ENCODE measurements at regions not wholly inside any gene's neighbourhood (a gene's known extent, or its start where the extent isn't known, plus 50 kb on each side); places are given as distances from the start of the nearest gene placed in this dataset.

DNA sequence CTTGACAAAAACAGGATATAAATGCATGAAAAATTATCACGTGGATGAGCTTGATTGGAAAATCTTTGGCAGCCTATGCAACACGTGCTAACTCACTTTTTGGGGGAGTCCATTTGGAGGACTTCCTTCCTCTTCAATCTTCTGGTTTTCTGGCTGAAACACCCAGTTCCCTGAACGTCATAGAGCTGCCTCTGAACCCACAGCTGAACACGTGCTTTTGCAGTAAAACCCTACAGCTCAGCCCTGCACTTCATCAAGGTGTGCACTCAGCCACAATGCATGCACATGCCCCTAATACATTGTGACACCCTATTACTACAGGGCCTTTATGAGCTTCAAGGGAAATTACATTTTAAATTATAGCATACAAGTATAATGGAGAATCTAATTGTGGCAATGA lies 808.7 kb upstream of the AUTS2 start:
- no peak overlapping the region for H3K4me3 ChIP-seq (ENCODE audit: control insufficient read depth in 1 of 7, extremely low read depth in 1 of 7, insufficient read depth in 4 of 7, low read depth in 2 of 7, low read length in 6 of 7)
- no peaks in the 10 kb centered on the region for H3K27me3 ChIP-seq (replicated peaks in 2 of 5; ENCODE audit: control insufficient read depth in 4 of 5, insufficient read depth in 5 of 5, low read length in 4 of 5)
- CTCF ChIA-PET: no interaction called here
- no peaks in the 10 kb centered on the region for H3K36me3 ChIP-seq (ENCODE audit: control insufficient read depth in 4 of 4, insufficient read depth in 4 of 4, low read length in 3 of 4)
- peaks cover 0 to 6% (median 0%) of the 10 kb centered on the region in 5 experiments for H3K9me3 ChIP-seq (ENCODE audit: control extremely low read depth in 1 of 5, control insufficient read depth in 4 of 5, insufficient read depth in 2 of 5, low read depth in 1 of 5, low read length in 4 of 5)
- H3K27ac ChIP-seq (ENCODE audit: insufficient read depth in 1 of 2, low read depth in 1 of 2, low read length in 2 of 2, poor library complexity in 1 of 2, severe bottlenecking in 2 of 2): no peak overlapping the region
- POLR2A ChIA-PET: no interaction called here
- 0% methylated on average over 3 of the region's 4 CpGs for WGBS (ENCODE audit: insufficient coverage)
- no peaks in the 10 kb centered on the region for H3K4me1 ChIP-seq (ENCODE audit: control extremely low read depth in 1 of 4, control insufficient read depth in 4 of 4, insufficient read depth in 4 of 4, low read length in 3 of 4)
- no peak for DNase-seq

DNA sequence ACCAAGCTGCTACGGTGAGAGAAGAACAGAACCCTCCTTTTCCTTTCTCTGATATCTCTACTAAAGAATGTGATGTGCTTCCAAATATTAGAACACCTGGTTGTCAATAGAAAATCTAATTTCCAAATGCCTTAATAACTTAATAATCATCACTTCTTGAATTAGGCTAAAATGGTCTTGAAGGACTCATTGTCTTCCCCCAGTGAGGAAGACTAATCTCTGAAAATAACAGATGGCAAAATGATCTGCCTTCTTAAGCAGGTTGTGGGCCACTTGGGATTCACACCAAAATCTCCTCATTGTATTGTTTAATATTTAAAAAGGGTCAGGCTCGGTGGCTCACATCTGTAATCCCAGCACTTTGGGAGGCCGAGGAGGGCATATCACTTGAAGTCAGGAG lies 805.9 kb upstream of the AUTS2 start:
- ChIA-PET POLR2A (no interaction called here), CTCF (no interaction called here)
- Histone ChIP-seq H3K4me1 (ENCODE audit: control extremely low read depth in 1 of 4, control insufficient read depth in 4 of 4, insufficient read depth in 4 of 4, low read length in 3 of 4) (no peaks in the 10 kb centered on the region), H3K27me3 (replicated peaks in 2 of 5; ENCODE audit: control insufficient read depth in 4 of 5, insufficient read depth in 5 of 5, low read length in 4 of 5) (no peaks in the 10 kb centered on the region), H3K27ac (ENCODE audit: insufficient read depth in 1 of 2, low read depth in 1 of 2, low read length in 2 of 2, poor library complexity in 1 of 2, severe bottlenecking in 2 of 2) (no peak overlapping the region), H3K4me3 (ENCODE audit: control insufficient read depth in 1 of 7, extremely low read depth in 1 of 7, insufficient read depth in 4 of 7, low read depth in 2 of 7, low read length in 6 of 7) (no peak overlapping the region), H3K36me3 (ENCODE audit: control insufficient read depth in 4 of 4, insufficient read depth in 4 of 4, low read length in 3 of 4) (no peaks in the 10 kb centered on the region), H3K9me3 (ENCODE audit: control extremely low read depth in 1 of 5, control insufficient read depth in 4 of 5, insufficient read depth in 2 of 5, low read depth in 1 of 5, low read length in 4 of 5) (peaks cover 0 to 6% (median 0%) of the 10 kb centered on the region in 5 experiments)
- 96% methylated on average over 3 of the region's 3 CpGs for WGBS (ENCODE audit: insufficient coverage)
- DNase-seq: no peak

DNA sequence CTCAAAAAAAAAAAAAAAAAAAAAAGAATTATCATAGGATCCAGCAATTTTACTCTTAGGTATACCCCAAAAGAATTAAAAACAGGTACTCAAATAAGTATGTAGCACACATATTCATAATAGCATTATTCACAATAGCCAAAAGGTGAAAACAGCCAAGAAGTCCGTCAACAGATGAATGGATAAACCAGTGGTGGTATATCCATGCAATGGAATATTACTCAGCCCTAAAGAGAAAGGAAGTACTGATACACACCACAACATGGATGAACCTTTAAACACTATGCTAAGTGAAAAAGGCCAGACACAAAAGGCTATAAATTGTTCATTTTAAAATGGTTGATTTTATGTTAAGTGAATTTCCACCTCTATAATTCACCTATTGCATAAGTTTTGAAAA lies 804.8 kb upstream of the AUTS2 start:
- H3K4me3 ChIP-seq (ENCODE audit: control insufficient read depth in 1 of 7, extremely low read depth in 1 of 7, insufficient read depth in 4 of 7, low read depth in 2 of 7, low read length in 6 of 7): no peak overlapping the region
- no peak overlapping the region for H3K27ac ChIP-seq (ENCODE audit: insufficient read depth in 1 of 2, low read depth in 1 of 2, low read length in 2 of 2, poor library complexity in 1 of 2, severe bottlenecking in 2 of 2)
- POLR2A ChIA-PET: no interaction called here
- H3K27me3 ChIP-seq (replicated peaks in 2 of 5; ENCODE audit: control insufficient read depth in 4 of 5, insufficient read depth in 5 of 5, low read length in 4 of 5): no peaks in the 10 kb centered on the region
- H3K36me3 ChIP-seq (ENCODE audit: control insufficient read depth in 4 of 4, insufficient read depth in 4 of 4, low read length in 3 of 4): no peaks in the 10 kb centered on the region
- H3K4me1 ChIP-seq (ENCODE audit: control extremely low read depth in 1 of 4, control insufficient read depth in 4 of 4, insufficient read depth in 4 of 4, low read length in 3 of 4): no peaks in the 10 kb centered on the region
- peaks cover 0 to 6% (median 0%) of the 10 kb centered on the region in 5 experiments for H3K9me3 ChIP-seq (ENCODE audit: control extremely low read depth in 1 of 5, control insufficient read depth in 4 of 5, insufficient read depth in 2 of 5, low read depth in 1 of 5, low read length in 4 of 5)
- CTCF ChIA-PET: no interaction called here
- DNase-seq: no peak
- no CpG with 5 or more reads among the region's 1 CpG for WGBS (ENCODE audit: insufficient coverage)

- Histone ChIP-seq H3K4me3 (ENCODE audit: control insufficient read depth in 1 of 7, extremely low read depth in 1 of 7, insufficient read depth in 4 of 7, low read depth in 2 of 7, low read length in 6 of 7) (no peak overlapping the region), H3K9me3 (ENCODE audit: control extremely low read depth in 1 of 5, control insufficient read depth in 4 of 5, insufficient read depth in 2 of 5, low read depth in 1 of 5, low read length in 4 of 5) (peaks cover 0 to 3% (median 0%) of the 10 kb centered on the region in 5 experiments), H3K4me1 (ENCODE audit: control extremely low read depth in 1 of 4, control insufficient read depth in 4 of 4, insufficient read depth in 4 of 4, low read length in 3 of 4) (no peaks in the 10 kb centered on the region), H3K36me3 (ENCODE audit: control insufficient read depth in 4 of 4, insufficient read depth in 4 of 4, low read length in 3 of 4) (no peaks in the 10 kb centered on the region), H3K27ac (ENCODE audit: insufficient read depth in 1 of 2, low read depth in 1 of 2, low read length in 2 of 2, poor library complexity in 1 of 2, severe bottlenecking in 2 of 2) (no peak overlapping the region), H3K27me3 (replicated peaks in 2 of 5; ENCODE audit: control insufficient read depth in 4 of 5, insufficient read depth in 5 of 5, low read length in 4 of 5) (no peaks in the 10 kb centered on the region)
- ChIA-PET POLR2A (no interaction called here), CTCF (no interaction called here)
- DNase-seq: no peak
- WGBS (ENCODE audit: insufficient coverage): 79% methylated on average over 4 of the region's 4 CpGs
Observed at GRCh38 chr7:68800316-68800715, 798.0 kb upstream of the AUTS2 start.

DNA sequence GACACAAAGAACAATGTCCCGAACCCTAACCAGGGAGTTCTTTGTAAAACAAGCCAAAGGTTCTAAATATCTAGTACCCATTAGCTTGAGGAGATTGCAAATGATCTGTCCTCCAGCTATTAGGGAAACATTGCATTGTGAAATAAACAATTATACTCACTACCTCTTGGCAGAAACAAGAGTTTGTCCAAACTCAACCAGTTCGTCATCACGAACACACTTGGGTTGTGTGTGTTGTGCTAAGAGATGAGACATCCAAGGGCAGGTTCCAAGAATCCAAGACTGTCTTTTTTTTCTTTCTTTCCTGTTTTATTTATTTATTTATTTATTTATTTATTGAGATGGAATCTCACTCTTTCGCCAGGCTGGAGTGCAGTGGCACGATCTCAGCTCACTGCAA lies 793.1 kb upstream of the AUTS2 start:
- CTCF ChIA-PET: no interaction called here

DNA sequence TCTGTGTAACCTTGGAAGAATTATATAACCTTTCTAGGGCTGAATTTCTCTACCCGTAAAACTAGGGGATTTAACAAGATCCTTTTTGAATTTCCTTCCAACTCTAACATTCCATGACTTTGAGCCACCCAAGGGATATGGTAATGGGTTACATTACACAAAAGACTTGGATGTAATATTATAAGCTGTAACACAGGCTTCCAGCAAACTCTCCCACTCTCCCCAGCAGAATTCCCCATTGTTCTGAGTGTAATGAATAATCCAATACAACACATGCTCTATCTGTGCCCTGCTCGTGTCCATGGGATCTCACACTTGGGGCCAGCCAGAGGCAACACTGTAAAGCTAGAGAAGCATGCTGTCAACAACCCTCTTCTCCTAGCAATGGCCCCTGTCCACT lies 790.6 kb upstream of the AUTS2 start:
- H3K4me3 ChIP-seq (ENCODE audit: control insufficient read depth in 1 of 7, extremely low read depth in 1 of 7, insufficient read depth in 4 of 7, low read depth in 2 of 7, low read length in 6 of 7): no peak overlapping the region
- no peak for DNase-seq
- H3K36me3 ChIP-seq (ENCODE audit: control insufficient read depth in 4 of 4, insufficient read depth in 4 of 4, low read length in 3 of 4): no peaks in the 10 kb centered on the region
- CTCF ChIA-PET: no interaction called here
- WGBS (ENCODE audit: insufficient coverage): 100% methylated on average over 1 of the region's 2 CpGs
- peaks cover 0 to 7% (median 0%) of the 10 kb centered on the region in 5 experiments for H3K9me3 ChIP-seq (ENCODE audit: control extremely low read depth in 1 of 5, control insufficient read depth in 4 of 5, insufficient read depth in 2 of 5, low read depth in 1 of 5, low read length in 4 of 5)
- no peaks in the 10 kb centered on the region for H3K4me1 ChIP-seq (ENCODE audit: control extremely low read depth in 1 of 4, control insufficient read depth in 4 of 4, insufficient read depth in 4 of 4, low read length in 3 of 4)
- H3K27ac ChIP-seq (ENCODE audit: insufficient read depth in 1 of 2, low read depth in 1 of 2, low read length in 2 of 2, poor library complexity in 1 of 2, severe bottlenecking in 2 of 2): no peak overlapping the region
- H3K27me3 ChIP-seq (replicated peaks in 2 of 5; ENCODE audit: control insufficient read depth in 4 of 5, insufficient read depth in 5 of 5, low read length in 4 of 5): no peaks in the 10 kb centered on the region
- POLR2A ChIA-PET: no interaction called here

More for the DNA sequence above, 793.1 kb upstream of the AUTS2 start:
- no peaks in the 10 kb centered on the region for H3K36me3 ChIP-seq (ENCODE audit: control insufficient read depth in 4 of 4, insufficient read depth in 4 of 4, low read length in 3 of 4)
- POLR2A ChIA-PET: no interaction called here
- H3K4me1 ChIP-seq (ENCODE audit: control extremely low read depth in 1 of 4, control insufficient read depth in 4 of 4, insufficient read depth in 4 of 4, low read length in 3 of 4): no peaks in the 10 kb centered on the region
- H3K9me3 ChIP-seq (ENCODE audit: control extremely low read depth in 1 of 5, control insufficient read depth in 4 of 5, insufficient read depth in 2 of 5, low read depth in 1 of 5, low read length in 4 of 5): peaks cover 0 to 7% (median 0%) of the 10 kb centered on the region in 5 experiments
- DNase-seq: no peak
- H3K4me3 ChIP-seq (ENCODE audit: control insufficient read depth in 1 of 7, extremely low read depth in 1 of 7, insufficient read depth in 4 of 7, low read depth in 2 of 7, low read length in 6 of 7): no peak overlapping the region
- WGBS (ENCODE audit: insufficient coverage): 100% methylated on average over 3 of the region's 5 CpGs
- H3K27ac ChIP-seq (ENCODE audit: insufficient read depth in 1 of 2, low read depth in 1 of 2, low read length in 2 of 2, poor library complexity in 1 of 2, severe bottlenecking in 2 of 2): no peak overlapping the region
- H3K27me3 ChIP-seq (replicated peaks in 2 of 5; ENCODE audit: control insufficient read depth in 4 of 5, insufficient read depth in 5 of 5, low read length in 4 of 5): no peaks in the 10 kb centered on the region

- Histone ChIP-seq H3K27me3 (replicated peaks in 2 of 5; ENCODE audit: control insufficient read depth in 4 of 5, insufficient read depth in 5 of 5, low read length in 4 of 5) (no peaks in the 10 kb centered on the region), H3K36me3 (ENCODE audit: control insufficient read depth in 4 of 4, insufficient read depth in 4 of 4, low read length in 3 of 4) (no peaks in the 10 kb centered on the region), H3K4me3 (ENCODE audit: control insufficient read depth in 1 of 7, extremely low read depth in 1 of 7, insufficient read depth in 4 of 7, low read depth in 2 of 7, low read length in 6 of 7) (no peak overlapping the region), H3K4me1 (ENCODE audit: control extremely low read depth in 1 of 4, control insufficient read depth in 4 of 4, insufficient read depth in 4 of 4, low read length in 3 of 4) (no peaks in the 10 kb centered on the region), H3K9me3 (ENCODE audit: control extremely low read depth in 1 of 5, control insufficient read depth in 4 of 5, insufficient read depth in 2 of 5, low read depth in 1 of 5, low read length in 4 of 5) (peaks cover 0 to 1% (median 0%) of the 10 kb centered on the region in 5 experiments), H3K27ac (ENCODE audit: insufficient read depth in 1 of 2, low read depth in 1 of 2, low read length in 2 of 2, poor library complexity in 1 of 2, severe bottlenecking in 2 of 2) (no peak overlapping the region)
- CTCF ChIA-PET: interaction anchor here (0.7 kb wide), 1 partner anchor 11 kb away, joined by 3 read pairs; no protein-coding TSS in a partner anchor
- POLR2A ChIA-PET: no interaction called here
- 96% methylated on average over 4 of the region's 12 CpGs for WGBS (ENCODE audit: insufficient coverage)
- no peak for DNase-seq
Observed at GRCh38 chr7:68813551-68814080, 784.7 kb upstream of the AUTS2 start.
